Karpas-422 (cell line): ENCODE measurements at regions not wholly inside any gene's neighbourhood (a gene's known extent, or its start where the extent isn't known, plus 50 kb on each side); places are given as distances from the start of the nearest gene placed in this dataset.

Source experiments
- DNase-seq: peaks from one replicate; pipeline ENCODE4 v3.0.0-alpha.2; 2015
- H2AFZ ChIP-seq: fragments of 200-600 bp; sonication (generic); 2 replicates; pipeline ENCODE4 v1.6.1; 2014; ENCODE audit warnings: antibody characterized with exemption, low read length, mixed read lengths
- H3K27ac ChIP-seq: fragments of 200-600 bp; sonication (generic); 2 replicates; pipeline ENCODE4 v1.5.1; 2014; ENCODE audit warnings: mild to moderate bottlenecking, low read length, moderate library complexity
- H3K27me3 ChIP-seq: fragments of 200-600 bp; sonication (generic); 2 replicates; pipeline ENCODE4 v1.6.1; 2014; ENCODE audit warnings: low read length, mixed read lengths
- H3K36me3 ChIP-seq: fragments of 200-600 bp; sonication (generic); 2 replicates; pipeline ENCODE4 v1.6.1; 2014; ENCODE audit warnings: low read length, mixed read lengths; ENCODE audit not compliant: insufficient read depth
- H3K4me1 ChIP-seq: fragments of 200-600 bp; sonication (generic); 2 replicates; pipeline ENCODE4 v1.6.1; 2014; ENCODE audit warnings: mild to moderate bottlenecking, low read length, mixed read lengths
- H3K4me2 ChIP-seq: fragments of 200-600 bp; sonication (generic); 2 replicates; pipeline ENCODE4 v1.6.1; 2014; ENCODE audit warnings: low read length, low read depth, mild to moderate bottlenecking; ENCODE audit not compliant: poor library complexity, severe bottlenecking
- H3K4me3 ChIP-seq: fragments of 200-600 bp; sonication (generic); 2 replicates; pipeline ENCODE4 v1.5.1; 2014; ENCODE audit warnings: mild to moderate bottlenecking, antibody characterized with exemption, low read length, mixed read lengths
- H3K79me2 ChIP-seq: fragments of 200-600 bp; sonication (generic); 2 replicates; pipeline ENCODE4 v1.6.1; 2014; ENCODE audit warnings: mild to moderate bottlenecking, low read length, mixed read lengths
- H3K9ac ChIP-seq: fragments of 200-600 bp; sonication (generic); 2 replicates; pipeline ENCODE4 v1.6.0; 2014; ENCODE audit warnings: low read length
- H3K9me2 ChIP-seq: fragments of 200-600 bp; sonication (generic), shearing (Covaris generic); replicated peaks from 2 replicates; pipeline ENCODE4 v1.6.0; 2014; ENCODE audit warnings: mild to moderate bottlenecking, low read length, moderate library complexity; ENCODE audit not compliant: insufficient read depth
- H3K9me3 ChIP-seq: fragments of 300-700, 200-600 bp; sonication (generic); 2 replicates; pipeline ENCODE4 v1.6.1; 2014; ENCODE audit warnings: low read length, mixed read lengths
- H4K20me1 ChIP-seq: fragments of 200-600 bp; sonication (generic); 2 replicates; pipeline ENCODE4 v1.6.1; 2014; ENCODE audit warnings: mild to moderate bottlenecking, antibody characterized with exemption, low read length, low read depth; ENCODE audit not compliant: insufficient read depth

- peaks cover 7% of the 10 kb centered on the region; the same call in 1 of the 2 replicates for H4K20me1 ChIP-seq
- no peaks in the 10 kb centered on the region for H3K9me2 ChIP-seq
- no peaks in the 10 kb centered on the region for H3K27me3 ChIP-seq
- H3K36me3 ChIP-seq, result no peaks in the 10 kb centered on the region
- H3K27ac ChIP-seq, result no peak overlapping the region
- no peak overlapping the region for H3K4me3 ChIP-seq
- H3K9me3 ChIP-seq, result no peaks in the 10 kb centered on the region
- H3K9ac ChIP-seq, result no peak overlapping the region
- H3K4me2 ChIP-seq, result no peak overlapping the region
- H3K4me1 ChIP-seq, result peaks cover 36% of the 10 kb centered on the region
- no peak overlapping the region for H2AFZ ChIP-seq
- H3K79me2 ChIP-seq, result no peaks in the 10 kb centered on the region
- peak; percentile 32 for DNase-seq
Measured at GRCh38 chr21:36250423-36251075, 69.4 kb upstream of the MORC3 start.

- Histone ChIP-seq H3K9me3 (no peaks in the 10 kb centered on the region), H3K9me2 (no peaks in the 10 kb centered on the region), H3K79me2 (no peaks in the 10 kb centered on the region), H3K4me3 (peak overlapping the region; percentile 51), H3K9ac (peak overlapping the region; percentile 32; the same call in 1 of the 2 replicates), H3K27me3 (no peaks in the 10 kb centered on the region), H3K27ac (peak overlapping the region; percentile 89), H3K4me1 (peaks cover 43% of the 10 kb centered on the region), H3K4me2 (peak overlapping the region; percentile 57), H2AFZ (no peak overlapping the region), H4K20me1 (peaks cover 7% of the 10 kb centered on the region; the same call in 1 of the 2 replicates), H3K36me3 (no peaks in the 10 kb centered on the region)
- peak; percentile 59 for DNase-seq
Measured at GRCh38 chr21:36254106-36254941, 65.7 kb upstream of the MORC3 start.

- peak overlapping the region; percentile 89 for H3K27ac ChIP-seq
- peaks cover 57% of the 10 kb centered on the region for H3K4me1 ChIP-seq
- DNase-seq, result peak; percentile 95
- H2AFZ ChIP-seq, result no peak overlapping the region
- no peaks in the 10 kb centered on the region for H3K27me3 ChIP-seq
- H3K36me3 ChIP-seq, result no peaks in the 10 kb centered on the region
- no peak overlapping the region for H3K9ac ChIP-seq
- no peaks in the 10 kb centered on the region for H3K9me3 ChIP-seq
- peak overlapping the region; percentile 57 for H3K4me2 ChIP-seq
- H3K4me3 ChIP-seq, result peak overlapping the region; percentile 26; the same call in 1 of the 2 replicates
- no peaks in the 10 kb centered on the region for H3K79me2 ChIP-seq
- H3K9me2 ChIP-seq, result no peaks in the 10 kb centered on the region
- peaks cover 7% of the 10 kb centered on the region; the same call in 1 of the 2 replicates for H4K20me1 ChIP-seq
Measured at GRCh38 chr21:36255663-36256062, 64.3 kb upstream of the MORC3 start.

DNA sequence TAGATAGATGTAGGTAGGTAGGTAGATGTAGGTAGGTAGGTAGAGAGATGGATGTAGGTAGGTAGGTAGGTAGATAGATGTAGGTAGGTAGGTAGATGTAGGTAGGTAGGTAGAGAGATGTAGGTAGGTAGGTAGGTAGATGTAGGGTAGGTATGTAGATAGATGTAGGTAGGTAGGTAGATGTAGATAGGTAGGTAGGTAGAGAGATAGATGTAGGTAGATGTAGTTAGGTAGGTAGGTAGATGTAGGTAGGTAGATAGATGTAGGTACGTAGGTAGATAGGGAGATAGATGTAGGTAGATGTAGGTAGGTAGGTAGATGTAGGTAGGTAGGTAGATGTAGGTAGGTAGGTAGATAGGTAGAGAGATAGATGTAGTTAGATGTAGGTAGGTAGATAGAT lies 62.3 kb upstream of the MORC3 start:
- Histone ChIP-seq H3K79me2 (no peaks in the 10 kb centered on the region), H3K9me3 (no peaks in the 10 kb centered on the region), H3K36me3 (no peaks in the 10 kb centered on the region), H3K4me2 (no peak overlapping the region), H3K27ac (no peak overlapping the region), H4K20me1 (peaks cover 7% of the 10 kb centered on the region; the same call in 1 of the 2 replicates), H3K9ac (no peak overlapping the region), H3K9me2 (no peaks in the 10 kb centered on the region), H3K4me3 (no peak overlapping the region), H3K4me1 (peaks cover 72% of the 10 kb centered on the region), H3K27me3 (no peaks in the 10 kb centered on the region), H2AFZ (no peak overlapping the region)
- peak; percentile 2 for DNase-seq

DNA sequence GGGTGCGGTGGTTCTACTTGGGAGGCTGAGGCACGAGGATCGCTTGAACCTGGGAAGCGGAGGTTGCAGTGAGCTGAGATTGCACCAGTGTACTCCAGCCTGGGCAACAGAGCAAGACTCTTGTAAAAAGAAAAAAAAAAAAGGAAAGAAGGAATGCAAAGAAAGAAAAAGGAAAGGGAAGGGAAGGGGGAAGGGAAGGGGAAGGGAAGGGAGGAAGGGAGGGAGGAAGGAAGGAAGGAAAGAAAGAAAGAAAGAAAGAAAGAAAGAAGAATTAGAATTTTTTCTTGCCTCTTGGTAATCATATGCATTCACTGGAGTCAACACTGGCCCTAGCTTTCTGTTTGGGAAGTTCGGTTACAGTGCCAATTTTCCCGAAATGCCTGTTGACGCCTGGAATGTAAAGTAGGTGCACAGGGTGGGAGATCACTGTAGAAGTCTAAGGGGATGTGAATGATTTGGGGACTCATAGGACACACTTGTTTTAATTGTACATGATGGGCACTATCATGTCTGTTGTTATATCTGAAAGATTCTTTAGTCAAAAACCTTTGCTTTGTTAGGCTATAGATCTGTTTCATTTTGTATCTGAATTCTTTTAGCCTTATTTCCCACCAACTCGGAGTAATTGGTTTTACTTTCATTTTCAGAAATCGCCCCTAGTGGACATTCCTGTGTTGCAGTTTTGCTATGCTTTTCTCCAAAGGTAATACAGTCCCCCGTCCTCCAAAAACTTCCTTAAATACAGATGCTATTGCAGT lies 59.8 kb upstream of the MORC3 start:
- Histone ChIP-seq H3K4me2 (peak overlapping the region; percentile 76), H3K9ac (peak overlapping the region; percentile 47), H3K4me1 (peaks cover 59% of the 10 kb centered on the region), H3K36me3 (no peaks in the 10 kb centered on the region), H2AFZ (peak overlapping the region; percentile 59; the same call in 1 of the 2 replicates), H3K9me3 (no peaks in the 10 kb centered on the region), H3K79me2 (no peaks in the 10 kb centered on the region), H4K20me1 (no peaks in the 10 kb centered on the region), H3K9me2 (no peaks in the 10 kb centered on the region), H3K27ac (peak overlapping the region; percentile 74), H3K27me3 (no peaks in the 10 kb centered on the region), H3K4me3 (peak overlapping the region; percentile 63)
- DNase-seq, result peak; percentile 84

- Histone ChIP-seq H3K9me2 (no peaks in the 10 kb centered on the region), H2AFZ (no peak overlapping the region), H3K4me1 (peaks cover 58% of the 10 kb centered on the region), H3K27ac (peak overlapping the region; percentile 74), H3K4me2 (peak overlapping the region; percentile 76), H4K20me1 (no peaks in the 10 kb centered on the region), H3K9me3 (no peaks in the 10 kb centered on the region), H3K4me3 (peak overlapping the region; percentile 63), H3K79me2 (no peaks in the 10 kb centered on the region), H3K27me3 (no peaks in the 10 kb centered on the region), H3K9ac (peak overlapping the region; percentile 47; the same call in 1 of the 2 replicates), H3K36me3 (no peaks in the 10 kb centered on the region)
- DNase-seq, result peak; percentile 82
Measured at GRCh38 chr21:36260802-36261201, 59.2 kb upstream of the MORC3 start.

DNA sequence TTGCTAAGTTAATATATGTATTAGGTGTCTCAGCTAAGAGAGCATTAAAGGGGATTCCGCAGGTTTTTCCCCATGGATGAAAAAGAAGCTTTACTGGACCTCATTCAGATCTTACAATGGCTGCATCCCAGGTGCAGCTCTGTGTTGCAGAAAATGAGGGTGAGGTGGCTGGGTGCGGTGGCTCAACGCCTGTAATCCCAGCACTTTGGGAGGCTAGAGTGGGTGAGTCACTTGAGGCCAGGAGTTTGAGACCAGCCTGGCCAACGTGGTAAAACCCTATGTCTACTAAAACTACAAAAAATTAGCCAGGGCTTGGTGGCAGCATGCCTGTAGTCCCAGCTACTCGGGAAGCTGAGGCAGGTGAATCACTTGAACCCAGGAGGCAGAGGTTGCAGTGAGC lies 58.5 kb upstream of the MORC3 start:
- Histone ChIP-seq H3K79me2 (no peaks in the 10 kb centered on the region), H3K27ac (no peak overlapping the region), H3K36me3 (no peaks in the 10 kb centered on the region), H3K27me3 (no peaks in the 10 kb centered on the region), H3K9ac (no peak overlapping the region), H3K4me2 (peak overlapping the region; percentile 76), H4K20me1 (no peaks in the 10 kb centered on the region), H3K9me3 (no peaks in the 10 kb centered on the region), H2AFZ (no peak overlapping the region), H3K4me1 (peaks cover 53% of the 10 kb centered on the region), H3K9me2 (no peaks in the 10 kb centered on the region), H3K4me3 (no peak overlapping the region)
- DNase-seq, result peak; percentile 2

GRCh38 chr21:36263797-36264196 lies 56.2 kb upstream of the MORC3 start:
- Histone ChIP-seq H3K27ac (no peak overlapping the region), H3K9me2 (no peaks in the 10 kb centered on the region), H3K4me1 (peaks cover 47% of the 10 kb centered on the region), H3K9ac (no peak overlapping the region), H2AFZ (no peak overlapping the region), H3K36me3 (no peaks in the 10 kb centered on the region), H3K4me3 (no peak overlapping the region), H3K27me3 (no peaks in the 10 kb centered on the region), H3K79me2 (no peaks in the 10 kb centered on the region), H4K20me1 (no peaks in the 10 kb centered on the region), H3K9me3 (no peaks in the 10 kb centered on the region), H3K4me2 (peak overlapping the region; percentile 12)
- peak; percentile 41 for DNase-seq
